NOMO-1 (cell line): ENCODE measurements at regions not wholly inside any gene's neighbourhood (a gene's known extent, or its start where the extent isn't known, plus 50 kb on each side); places are given as distances from the start of the nearest gene placed in this dataset.
"Not testable (repeated sequence)": the region's sequence is repeated elsewhere in the genome, so short reads cannot be mapped to it uniquely, and the experiment has no call there.

ENCODE experiments used
- DNase-seq, 2 experiments: peaks; one replicate each; lab custom pipeline; 2025; ENCODE audit not compliant: unreplicated experiment in 2 of 2; lab: John Stamatoyannopoulos, UW

GRCh38 chr15:87557881-87558280 is 698.7 kb downstream of the NTRK3 start:
- no peak for DNase-seq

DNA sequence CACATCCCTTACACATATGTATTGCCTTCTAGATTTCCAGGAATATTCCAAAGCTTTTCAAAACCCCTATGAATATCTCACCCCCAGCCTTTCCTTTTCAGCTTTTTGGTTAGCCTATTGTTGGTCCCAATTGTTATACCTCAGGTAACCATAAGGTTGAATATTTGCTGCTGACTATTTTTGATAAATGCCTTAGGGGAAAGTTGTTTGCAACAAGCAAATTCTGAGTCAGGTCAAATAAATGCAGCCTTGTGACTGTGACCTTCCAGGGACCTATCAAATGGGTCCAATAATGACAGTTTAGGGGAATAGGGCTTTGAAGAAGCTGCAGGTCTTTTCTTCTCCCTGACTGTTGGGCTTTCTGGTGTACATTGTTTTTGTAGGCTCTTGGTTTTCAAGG is 699.7 kb downstream of the NTRK3 start:
- DNase-seq: no peak

GRCh38 chr15:87549860-87550259 is 706.7 kb downstream of the NTRK3 start:
- no peak for DNase-seq

DNA sequence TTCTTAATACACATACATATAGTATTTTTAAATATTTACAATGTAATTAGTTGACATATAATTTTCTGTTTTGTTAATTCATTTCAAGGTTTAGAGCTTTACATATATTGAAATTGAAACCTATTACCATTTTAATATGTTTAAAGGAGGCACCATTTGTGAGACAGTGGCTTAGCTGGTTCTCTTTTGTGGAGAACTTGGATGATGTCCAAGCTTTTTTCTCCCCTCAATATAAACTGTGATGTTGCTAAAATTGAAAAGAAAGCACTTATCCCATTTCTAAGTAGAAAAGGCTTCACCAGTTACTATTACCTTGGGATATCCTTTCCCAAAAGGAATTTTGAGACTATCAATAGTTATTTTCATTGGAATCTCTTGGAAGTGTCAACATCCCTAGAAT is 707.2 kb downstream of the NTRK3 start:
- no peak for DNase-seq

DNA sequence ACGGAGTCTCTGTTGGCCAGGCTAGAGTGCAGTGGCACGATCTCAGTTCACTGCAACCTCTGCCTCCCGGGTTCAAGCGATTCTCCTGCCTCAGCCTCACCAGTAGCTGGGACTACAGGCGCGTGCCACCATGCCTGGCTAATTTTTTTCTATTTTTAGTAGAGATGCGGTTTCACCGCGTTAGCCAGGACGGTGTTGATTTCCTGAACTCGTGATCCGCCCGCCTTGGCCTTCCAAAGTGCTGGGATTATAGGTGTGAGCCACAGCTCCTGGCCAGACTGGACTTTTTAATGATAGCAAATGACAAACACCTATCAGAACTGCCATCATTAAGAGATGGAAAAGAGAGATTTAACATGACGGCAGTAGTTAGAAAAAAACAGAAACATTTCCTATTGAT is 707.9 kb downstream of the NTRK3 start:
- DNase-seq: not testable (repeated sequence)

DNA sequence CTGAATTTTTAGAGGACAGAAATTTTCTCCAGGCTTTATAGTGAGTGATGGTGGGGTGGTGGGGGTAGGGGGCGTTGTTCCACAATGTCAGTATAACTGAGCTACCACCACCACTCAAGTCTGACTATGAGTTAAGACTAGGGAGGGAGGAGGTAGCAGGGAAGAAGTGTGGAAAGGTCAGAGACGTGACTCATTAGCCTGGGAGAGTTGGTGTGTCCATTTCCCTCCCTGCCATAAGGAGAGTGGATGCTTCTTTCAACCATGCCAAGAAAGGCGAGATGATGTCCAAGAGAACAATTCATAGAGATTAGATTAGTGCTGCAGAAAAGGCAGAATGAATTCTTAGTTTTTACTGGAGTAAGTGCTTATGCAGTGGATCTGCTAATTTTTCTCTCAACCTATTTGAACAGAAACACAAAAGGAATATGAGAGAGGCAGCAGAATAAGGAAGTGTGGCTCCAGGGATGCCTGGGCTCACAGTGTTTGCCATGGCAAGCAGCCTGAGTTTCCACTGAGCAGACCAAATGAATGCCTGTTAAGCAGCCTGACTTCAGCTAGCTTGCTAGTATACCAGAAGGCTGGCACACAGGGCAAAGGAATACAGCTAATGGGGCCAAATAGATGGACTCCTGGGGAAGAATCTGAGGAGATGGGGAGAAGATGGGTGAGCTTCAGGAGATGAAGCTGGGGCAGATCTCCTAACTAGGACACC is 708.9 kb downstream of the NTRK3 start:
- DNase-seq: no peak

DNA sequence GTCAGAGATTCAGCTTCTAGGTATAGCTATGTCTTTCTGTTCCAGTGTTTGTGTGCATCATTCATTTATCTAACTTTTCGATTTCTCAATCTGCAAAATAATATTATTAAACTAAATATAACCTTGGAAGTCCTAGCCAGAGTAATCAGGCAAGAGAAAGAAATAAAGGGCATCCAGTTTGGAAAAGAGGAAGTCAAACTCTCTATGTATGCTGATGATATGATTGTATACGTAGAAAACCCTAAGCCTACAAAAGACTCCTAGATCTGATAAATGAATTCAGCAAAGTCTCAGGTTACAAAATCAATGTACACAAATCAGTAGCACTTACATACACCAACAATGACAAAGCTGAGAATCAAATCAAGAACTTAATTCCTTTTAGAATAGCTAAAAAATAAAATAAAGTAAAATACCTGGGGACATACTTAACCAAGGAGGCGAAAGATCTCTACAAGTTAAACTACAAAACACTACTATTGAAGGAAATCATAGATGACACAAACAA is 718.2 kb downstream of the NTRK3 start:
- no peak for DNase-seq

DNA sequence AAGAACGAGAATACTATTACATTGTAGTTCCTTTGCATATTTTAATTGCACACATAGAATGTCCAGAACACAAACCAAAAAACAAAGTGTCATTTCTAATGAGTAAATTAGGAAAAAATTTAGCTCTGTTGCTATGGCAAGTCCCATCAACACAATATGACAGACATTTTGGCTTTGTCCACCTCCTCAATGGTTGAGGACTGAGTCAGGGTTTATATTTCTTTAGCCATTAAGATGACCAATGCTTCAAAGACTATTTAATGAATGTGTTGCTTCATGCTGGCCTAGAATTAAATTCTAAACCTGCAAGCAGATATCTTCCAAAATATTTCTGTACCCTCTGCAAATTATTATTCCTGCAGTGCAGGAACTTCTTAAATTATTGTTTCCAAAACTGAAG is 719.2 kb downstream of the NTRK3 start:
- DNase-seq: no peak

DNA sequence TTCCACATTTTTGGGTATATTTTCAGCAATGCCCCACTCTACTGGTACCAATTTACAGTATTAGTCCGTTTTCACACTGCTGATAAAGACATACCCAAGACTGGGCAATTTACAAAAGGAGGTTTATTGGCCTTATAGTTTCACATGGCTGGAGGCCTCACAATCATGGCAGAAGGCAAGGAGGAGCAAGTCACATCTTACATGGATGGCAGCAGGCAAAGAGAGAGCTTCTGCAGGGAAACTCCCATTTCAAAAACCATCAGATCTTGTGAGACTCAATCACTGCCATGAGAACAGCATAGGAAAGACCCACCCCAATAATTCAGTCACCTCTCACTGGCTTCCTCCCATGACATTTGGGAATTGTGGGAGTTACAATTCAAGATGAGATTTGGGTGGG is 722.9 kb downstream of the NTRK3 start:
- DNase-seq: not testable (repeated sequence)

DNA sequence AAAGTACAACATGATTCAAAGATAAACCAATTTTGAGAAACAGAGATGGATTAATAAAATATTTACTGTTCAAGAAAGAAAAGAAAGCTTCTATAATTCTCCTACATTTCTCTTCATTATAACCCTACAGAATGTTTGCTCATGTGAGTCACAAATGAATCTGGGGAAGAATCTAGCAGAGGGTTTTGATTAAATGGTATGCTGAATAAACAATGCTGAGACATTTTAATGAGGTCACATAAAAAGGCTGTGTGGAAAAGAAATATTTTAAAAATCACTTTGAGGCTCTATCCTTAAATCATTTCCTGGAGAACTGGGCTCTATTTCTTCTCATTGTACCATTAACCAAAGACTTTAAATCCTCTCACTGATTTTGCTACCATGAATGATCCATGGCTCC is 727.7 kb downstream of the NTRK3 start:
- DNase-seq: no peak

GRCh38 chr15:87527875-87528274 is 728.7 kb downstream of the NTRK3 start:
- no peak for DNase-seq

DNA sequence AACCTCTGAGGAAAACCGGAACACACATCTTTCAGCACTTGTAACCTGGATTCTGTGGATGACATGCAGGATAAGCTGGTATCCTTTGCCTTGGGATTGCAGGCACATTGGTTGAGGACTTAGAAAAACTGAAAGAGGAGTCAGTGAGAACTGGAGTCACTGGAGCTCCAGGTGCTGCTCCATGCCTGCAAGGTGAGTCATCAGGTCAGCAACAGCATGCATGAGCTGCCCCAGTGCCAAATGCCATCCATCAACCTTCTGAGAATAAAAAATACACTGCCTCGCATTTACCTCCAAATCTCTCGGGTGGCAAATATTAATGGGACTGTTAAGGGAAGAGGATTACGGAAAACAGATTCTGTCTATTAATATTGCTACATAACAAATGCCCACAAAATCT is 729.1 kb downstream of the NTRK3 start:
- no peak for DNase-seq

GRCh38 chr15:87523516-87523915 is 733.0 kb downstream of the NTRK3 start:
- DNase-seq: no peak

DNA sequence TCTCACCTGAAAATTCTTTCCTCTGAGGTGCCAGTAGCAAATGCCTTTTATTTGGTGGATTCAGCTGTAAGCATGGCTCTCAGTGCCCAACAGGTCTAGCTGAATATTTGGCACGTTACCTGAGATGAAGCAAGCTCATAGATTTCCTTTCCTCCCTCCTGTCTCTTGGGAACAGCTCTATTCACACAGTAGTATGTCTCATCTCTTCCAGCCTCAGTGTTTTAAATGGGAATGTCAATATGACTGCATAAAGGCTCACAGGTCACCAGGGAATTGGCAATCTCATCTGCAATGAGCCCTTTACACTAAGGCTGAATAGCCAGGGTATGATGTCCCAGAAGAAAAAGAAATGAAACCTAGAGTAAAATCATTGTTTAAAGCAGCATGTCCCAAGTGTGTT is 733.5 kb downstream of the NTRK3 start:
- no peak for DNase-seq

GRCh38 chr15:87518957-87519356 is 737.6 kb downstream of the NTRK3 start:
- DNase-seq: no peak

- DNase-seq: no peak
Measured at GRCh38 chr15:87508086-87508485, 748.5 kb downstream of the NTRK3 start.

GRCh38 chr15:87502173-87502572 is 754.4 kb downstream of the NTRK3 start:
- DNase-seq: no peak

DNA sequence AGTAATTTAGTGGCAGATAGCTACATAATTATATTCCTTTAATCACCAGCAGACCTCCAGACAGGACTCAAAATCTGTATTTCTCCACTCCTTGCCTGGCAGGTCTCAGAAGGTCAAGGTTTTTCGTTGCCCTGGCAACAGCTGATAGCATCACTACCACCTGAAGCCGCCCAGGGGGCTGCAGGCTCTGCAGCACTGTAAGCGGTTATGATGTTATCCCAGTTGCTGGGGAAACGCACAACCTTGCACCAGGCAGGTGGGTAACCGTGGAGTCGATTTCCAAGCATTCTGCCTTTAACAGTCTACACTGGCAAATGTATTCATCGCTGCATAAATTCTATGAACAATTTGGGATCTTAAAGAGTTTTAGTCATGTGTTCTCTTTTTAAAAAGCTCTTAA is 756.3 kb downstream of the NTRK3 start:
- no peak for DNase-seq

- no peak for DNase-seq
Measured at GRCh38 chr15:87498560-87498959, 758.0 kb downstream of the NTRK3 start.

DNA sequence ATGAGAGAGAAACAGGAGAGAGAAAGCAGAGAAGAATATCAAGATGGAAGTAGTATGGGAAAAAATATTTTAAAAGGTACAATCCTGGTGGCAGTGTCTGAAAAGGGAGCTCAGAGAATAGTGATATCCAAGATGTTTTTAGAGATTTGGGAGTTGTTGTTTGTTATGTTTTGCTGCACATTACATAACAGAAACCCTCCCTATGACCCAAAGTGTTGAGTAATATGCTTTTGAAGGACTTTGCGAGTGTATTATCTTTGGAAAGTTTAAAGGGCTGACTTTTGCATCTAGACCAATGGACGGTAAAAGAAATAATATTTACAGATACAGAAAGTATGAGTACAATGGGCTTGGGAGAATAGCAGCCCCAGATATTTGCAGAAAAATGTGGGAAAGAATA is 759.7 kb downstream of the NTRK3 start:
- DNase-seq: no peak

DNA sequence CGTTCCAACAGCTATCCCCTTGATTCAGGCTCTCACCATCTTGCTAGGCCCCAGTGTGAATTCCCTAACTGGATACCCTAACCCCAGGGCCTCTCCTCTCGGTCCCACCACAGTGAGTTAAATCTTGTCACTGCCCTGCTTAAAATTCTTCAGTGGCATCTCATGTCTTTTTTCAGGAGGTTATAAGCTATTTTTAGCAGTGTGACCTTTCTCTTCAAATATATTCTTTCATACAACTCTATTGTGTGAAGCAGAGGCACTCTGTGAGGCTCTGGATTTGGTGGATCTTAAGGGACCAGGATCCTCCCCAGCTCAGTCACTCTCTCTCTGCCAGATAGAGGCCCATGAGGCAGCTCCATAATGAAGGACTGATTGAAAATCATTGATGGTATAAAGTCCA is 760.4 kb downstream of the NTRK3 start:
- no peak for DNase-seq

DNA sequence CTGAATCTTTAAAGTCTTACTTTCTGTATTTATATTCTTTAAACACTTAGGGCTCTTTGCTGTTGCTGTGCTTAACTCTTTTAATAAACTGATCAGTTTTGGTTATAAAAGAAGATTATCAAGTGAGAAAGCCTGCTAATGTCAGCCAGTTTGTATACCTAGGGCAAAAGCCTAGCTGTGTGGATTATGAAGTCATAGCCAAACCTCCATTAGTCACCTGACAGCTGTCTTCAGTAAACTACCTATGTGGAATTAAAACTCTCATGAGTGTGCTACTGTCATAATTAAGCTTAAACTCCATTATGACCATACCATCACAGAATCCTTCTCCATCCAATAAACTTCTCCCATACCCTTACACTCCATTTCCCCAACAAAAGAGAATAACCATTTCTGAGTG is 762.7 kb downstream of the NTRK3 start:
- no peak for DNase-seq

- DNase-seq: no peak
Measured at GRCh38 chr15:87492321-87492720, 764.2 kb downstream of the NTRK3 start.
